ENCODE measurements at regions not wholly inside any gene's neighbourhood (a gene's known extent, or its start where the extent isn't known, plus 50 kb on each side); places are given as distances from the start of the nearest gene placed in this dataset.

DNA sequence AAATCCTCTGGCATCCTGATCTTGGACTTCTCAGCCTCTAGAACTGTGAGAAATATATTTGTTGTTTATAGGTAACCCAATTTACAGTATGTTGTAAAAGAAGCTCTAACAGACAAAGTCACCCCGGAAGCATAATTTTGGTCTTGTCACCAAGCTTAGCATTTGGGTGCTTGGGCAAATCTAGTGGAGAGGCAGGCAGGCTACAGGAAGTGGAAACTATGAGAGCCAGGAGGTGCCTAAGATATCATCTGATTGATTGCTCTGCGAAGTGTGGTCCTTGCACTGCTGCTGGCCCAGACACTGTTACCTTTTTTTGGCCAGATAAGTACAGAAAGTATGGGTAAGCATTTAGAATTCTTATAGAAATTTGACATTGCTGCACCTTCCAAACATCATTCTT, 102.9 kb downstream of the CDC42EP3 start:
- TF ChIP-seq, protein P1, sequence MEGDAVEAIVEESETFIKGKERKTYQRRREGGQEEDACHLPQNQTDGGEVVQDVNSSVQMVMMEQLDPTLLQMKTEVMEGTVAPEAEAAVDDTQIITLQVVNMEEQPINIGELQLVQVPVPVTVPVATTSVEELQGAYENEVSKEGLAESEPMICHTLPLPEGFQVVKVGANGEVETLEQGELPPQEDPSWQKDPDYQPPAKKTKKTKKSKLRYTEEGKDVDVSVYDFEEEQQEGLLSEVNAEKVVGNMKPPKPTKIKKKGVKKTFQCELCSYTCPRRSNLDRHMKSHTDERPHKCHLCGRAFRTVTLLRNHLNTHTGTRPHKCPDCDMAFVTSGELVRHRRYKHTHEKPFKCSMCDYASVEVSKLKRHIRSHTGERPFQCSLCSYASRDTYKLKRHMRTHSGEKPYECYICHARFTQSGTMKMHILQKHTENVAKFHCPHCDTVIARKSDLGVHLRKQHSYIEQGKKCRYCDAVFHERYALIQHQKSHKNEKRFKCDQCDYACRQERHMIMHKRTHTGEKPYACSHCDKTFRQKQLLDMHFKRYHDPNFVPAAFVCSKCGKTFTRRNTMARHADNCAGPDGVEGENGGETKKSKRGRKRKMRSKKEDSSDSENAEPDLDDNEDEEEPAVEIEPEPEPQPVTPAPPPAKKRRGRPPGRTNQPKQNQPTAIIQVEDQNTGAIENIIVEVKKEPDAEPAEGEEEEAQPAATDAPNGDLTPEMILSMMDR (conservative IDR thresholded peaks at IDR 0.05): no peak
- TF ChIP-seq EZH2 (IDR thresholded peaks at IDR 0.05; ENCODE audit: low read depth): no peak

DNA sequence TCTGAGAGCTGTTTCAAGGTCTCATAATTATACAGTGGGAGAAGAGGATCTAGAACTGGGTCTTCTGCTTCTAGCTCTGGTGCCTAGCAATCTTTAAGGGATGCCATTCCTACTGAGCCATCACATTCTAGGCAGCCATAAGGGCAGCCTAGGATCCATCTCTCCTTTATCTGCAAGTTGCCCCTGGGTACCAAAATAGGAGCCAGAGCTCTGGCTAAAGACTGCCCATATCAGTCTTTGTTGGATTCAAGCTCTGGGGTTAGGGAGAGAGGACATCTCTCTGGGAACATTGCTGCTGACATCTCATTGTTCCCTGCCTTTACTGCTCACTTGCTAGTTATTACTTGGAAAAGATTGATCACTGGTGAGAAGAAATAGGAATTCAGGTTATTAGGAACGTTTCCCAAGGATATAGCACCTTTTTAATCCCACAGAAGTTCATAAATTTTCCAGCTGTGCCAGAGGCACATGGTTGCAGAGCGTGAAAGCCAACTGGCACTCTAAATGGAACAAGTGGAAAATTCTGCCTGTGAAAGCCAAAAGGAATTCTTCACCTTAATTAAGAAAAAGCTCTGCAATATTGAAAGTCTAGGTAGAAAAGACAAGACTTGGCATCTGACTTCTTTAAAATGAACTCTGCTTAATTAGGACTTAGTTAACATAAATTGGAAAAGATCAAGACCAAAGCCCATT, 102.2 kb downstream of the CDC42EP3 start:
- Histone ChIP-seq H3K4me1 (replicated peaks; ENCODE audit: insufficient read depth) (peaks cover 15% of the 10 kb centered on the region), H3K36me3 (ENCODE audit: low read depth) (no peaks in the 10 kb centered on the region), H4K20me1 (ENCODE audit: insufficient read depth) (no peaks in the 10 kb centered on the region), H3K27me3 (ENCODE audit: insufficient read depth, low read depth) (no peaks in the 10 kb centered on the region), H3K27ac (no peak overlapping the region), H3K9me2 (ENCODE audit: insufficient read depth) (no peaks in the 10 kb centered on the region), H3K4me3 (no peak overlapping the region), H3K9me3 (ENCODE audit: insufficient read depth, low read depth) (no peaks in the 10 kb centered on the region), H2AFZ (no peak overlapping the region), H3F3A (ENCODE audit: insufficient read depth, low read depth) (no peaks in the 10 kb centered on the region), H3K79me2 (ENCODE audit: low read depth) (no peaks in the 10 kb centered on the region), H3K4me2 (no peak overlapping the region)
- no peak for DNase-seq
- CTCF ChIA-PET: interaction anchor here (0.6 kb wide), 1 partner anchor 154 kb away, joined by 3 read pairs; no protein-coding TSS in a partner anchor
- TF ChIP-seq, protein P1 (conservative IDR thresholded peaks at IDR 0.05): no peak
- TF ChIP-seq EZH2 (IDR thresholded peaks at IDR 0.05; ENCODE audit: low read depth): no peak
- intact Hi-C loops (cut with micrococcal nuclease; ENCODE audit: unreplicated experiment): no loop called here
- POLR2A ChIA-PET (ENCODE audit: unreplicated experiment): no interaction called here
- BruUV-seq (replicated peaks): no TSS peak

More for the DNA sequence above, 102.9 kb downstream of the CDC42EP3 start:
- Histone ChIP-seq H4K20me1 (ENCODE audit: insufficient read depth) (no peaks in the 10 kb centered on the region), H3K36me3 (ENCODE audit: low read depth) (no peaks in the 10 kb centered on the region), H3K9me2 (ENCODE audit: insufficient read depth) (no peaks in the 10 kb centered on the region), H3K4me1 (replicated peaks; ENCODE audit: insufficient read depth) (peaks cover 9% of the 10 kb centered on the region), H2AFZ (no peak overlapping the region), H3K9me3 (ENCODE audit: insufficient read depth, low read depth) (no peaks in the 10 kb centered on the region), H3K27me3 (ENCODE audit: insufficient read depth, low read depth) (no peaks in the 10 kb centered on the region), H3K79me2 (ENCODE audit: low read depth) (no peaks in the 10 kb centered on the region), H3K4me2 (no peak overlapping the region), H3F3A (ENCODE audit: insufficient read depth, low read depth) (no peaks in the 10 kb centered on the region), H3K4me3 (no peak overlapping the region), H3K27ac (no peak overlapping the region)
- intact Hi-C loops (cut with micrococcal nuclease; ENCODE audit: unreplicated experiment): no loop called here
- DNase-seq: no peak
- CTCF ChIA-PET: no interaction called here
- POLR2A ChIA-PET (ENCODE audit: unreplicated experiment): no interaction called here
- BruUV-seq (replicated peaks): no TSS peak

DNA sequence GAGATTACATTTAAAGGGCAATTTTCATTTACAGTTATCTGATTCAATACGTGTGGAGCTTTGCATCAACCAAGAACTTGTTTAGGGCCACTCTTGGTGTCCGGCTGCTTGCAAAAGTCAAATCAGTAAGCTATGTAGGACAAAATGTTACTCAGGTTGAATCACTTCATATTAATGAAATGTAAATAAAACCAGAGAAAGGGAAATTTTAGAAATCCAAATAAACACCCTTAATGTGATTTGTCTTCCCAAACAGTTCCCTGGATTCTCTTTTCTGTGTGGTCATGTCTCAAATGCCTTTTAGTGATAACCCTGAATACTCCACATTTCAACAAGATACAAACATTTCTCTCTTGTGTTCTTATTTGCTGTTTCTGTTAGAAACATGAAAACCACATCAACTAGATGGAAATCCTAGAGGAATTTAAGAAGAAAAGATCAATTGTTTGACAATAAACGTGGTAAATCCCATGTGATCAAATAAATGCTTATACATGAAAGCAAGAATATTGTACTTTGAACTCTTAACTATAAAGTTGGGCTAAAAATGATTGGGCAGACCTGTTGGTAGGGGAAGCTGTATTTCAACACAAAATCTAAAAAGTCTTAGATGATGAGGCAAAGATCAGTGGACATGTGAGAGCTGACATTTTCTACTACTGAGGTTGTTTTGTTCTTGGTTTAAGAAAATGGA, 101.3 kb downstream of the CDC42EP3 start:
- Histone ChIP-seq H3K4me1 (replicated peaks; ENCODE audit: insufficient read depth) (peaks cover 15% of the 10 kb centered on the region), H3K4me3 (no peak overlapping the region), H3K27ac (no peak overlapping the region), H3K9me3 (ENCODE audit: insufficient read depth, low read depth) (no peaks in the 10 kb centered on the region), H3K36me3 (ENCODE audit: low read depth) (no peaks in the 10 kb centered on the region), H3K4me2 (no peak overlapping the region), H4K20me1 (ENCODE audit: insufficient read depth) (no peaks in the 10 kb centered on the region), H3K9me2 (ENCODE audit: insufficient read depth) (no peaks in the 10 kb centered on the region), H3K79me2 (ENCODE audit: low read depth) (no peaks in the 10 kb centered on the region), H3K27me3 (ENCODE audit: insufficient read depth, low read depth) (no peaks in the 10 kb centered on the region), H3F3A (ENCODE audit: insufficient read depth, low read depth) (no peaks in the 10 kb centered on the region), H2AFZ (no peak overlapping the region)
- intact Hi-C loops (cut with micrococcal nuclease; ENCODE audit: unreplicated experiment): no loop called here
- CTCF ChIA-PET: interaction anchor here (0.6 kb wide), 1 partner anchor 155 kb away, joined by 3 read pairs; no protein-coding TSS in a partner anchor
- BruUV-seq (replicated peaks): no TSS peak
- TF ChIP-seq, protein P1 (conservative IDR thresholded peaks at IDR 0.05): no peak
- no peak for TF ChIP-seq EZH2 (IDR thresholded peaks at IDR 0.05; ENCODE audit: low read depth)
- POLR2A ChIA-PET (ENCODE audit: unreplicated experiment): no interaction called here
- no peak for DNase-seq
